H1 (cell line): ENCODE measurements at regions not wholly inside any gene's neighbourhood (a gene's known extent, or its start where the extent isn't known, plus 50 kb on each side); places are given as distances from the start of the nearest gene placed in this dataset.

ENCODE experiments used
- CTCF ChIP-seq, 3 experiments: IDR thresholded peaks; 1 replicate in 2 of 3; 2 replicates in 1 of 3; pipeline versions ENCODE4 v1.5.1 to v1.6.1; 2011; ENCODE audit warnings: low read length in 3 of 3, mild to moderate bottlenecking in 3 of 3, inconsistent platforms in 2 of 3, low read depth in 1 of 3, moderate library complexity in 1 of 3; ENCODE audit not compliant: insufficient read depth in 1 of 3; ENCODE audit errors: control extremely low read depth in 1 of 3
- EZH2 ChIP-seq: fragments of 200-600 bp; sonication (generic); IDR thresholded peaks from 2 replicates; pipeline ENCODE4 v1.7.1; 2012; ENCODE audit warnings: low read depth, mild to moderate bottlenecking, moderate library complexity, low read length, inconsistent platforms; ENCODE audit not compliant: severe bottlenecking
- HDAC2 ChIP-seq, 2 experiments: fragments of 300-600 bp in 1 of 2; sonication (generic) in 1 of 2; IDR thresholded peaks; 2 replicates each; pipeline ENCODE4 v1.6.1; 2011 to 2012; ENCODE audit warnings: low read depth in 2 of 2, low read length in 2 of 2, mild to moderate bottlenecking in 2 of 2, moderate library complexity in 2 of 2, borderline replicate concordance in 1 of 2, inconsistent platforms in 1 of 2
- JUN ChIP-seq: IDR thresholded peaks from 2 replicates; pipeline ENCODE4 v1.6.1; 2011; ENCODE audit warnings: low read depth, mild to moderate bottlenecking, improper control_type of control experiment, low read length
- POLR2A ChIP-seq, 2 experiments: IDR thresholded peaks; 1 replicate in 1 of 2; 2 replicates in 1 of 2; pipeline ENCODE4 v1.6.1; 2011; ENCODE audit warnings: low read depth in 2 of 2, low read length in 2 of 2, mild to moderate bottlenecking in 2 of 2; ENCODE audit errors: control extremely low read depth in 1 of 2
- SUZ12 ChIP-seq: fragments of 200-600 bp; sonication (generic); IDR thresholded peaks from 2 replicates; pipeline ENCODE4 v1.6.1; 2012; ENCODE audit warnings: mild to moderate bottlenecking, inconsistent platforms, low read length, moderate library complexity, mixed read lengths

DNA sequence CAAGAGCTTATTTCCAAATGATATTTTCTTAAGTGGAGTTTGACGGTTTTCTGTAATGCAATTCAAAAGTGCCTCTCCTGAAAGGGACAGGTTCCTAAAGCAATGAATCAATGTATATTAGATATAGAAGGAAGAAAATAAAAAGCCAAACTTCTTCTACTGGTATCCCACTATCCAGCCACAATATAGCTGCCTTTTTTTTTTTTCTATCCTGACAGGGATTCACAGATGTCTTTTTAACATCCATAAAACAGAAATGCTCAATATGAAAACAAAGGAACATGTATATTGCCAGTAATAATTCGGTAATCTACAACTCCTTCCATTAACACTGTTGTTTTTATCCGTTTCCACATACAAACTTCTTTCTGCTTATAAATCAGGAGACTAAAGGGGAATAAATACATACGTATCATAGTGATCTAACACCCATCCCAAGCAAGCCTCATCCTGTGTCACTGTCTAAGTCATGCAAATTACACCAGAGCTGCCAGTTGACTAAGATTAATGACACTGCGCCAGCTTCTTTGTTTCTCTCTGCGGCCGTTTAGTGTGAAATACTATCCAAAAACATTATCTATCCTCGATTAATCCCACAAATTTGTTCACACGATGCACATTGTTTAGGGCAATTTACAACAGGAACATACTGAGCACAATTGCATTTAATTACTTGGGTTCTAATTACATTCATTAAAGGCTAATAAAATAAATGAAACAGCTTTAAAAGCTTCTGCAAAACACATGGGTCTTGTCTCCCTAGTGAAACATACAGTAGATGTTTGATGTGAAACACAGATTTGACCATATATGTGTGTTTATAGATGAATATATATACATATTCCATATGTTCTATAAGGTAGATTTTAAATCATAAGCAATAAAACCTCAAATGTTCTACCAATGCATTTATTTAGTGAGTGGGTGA is 51.9 kb upstream of the CDIN1 start:
- no peak for TF ChIP-seq EZH2
- TF ChIP-seq CTCF (IDR thresholded peaks at IDR 0.05; ENCODE audit: control extremely low read depth in 1 of 3, insufficient read depth in 1 of 3, low read depth in 1 of 3, low read length in 3 of 3) = no peak
- no peak for TF ChIP-seq JUN
- TF ChIP-seq SUZ12 = no peak
- TF ChIP-seq HDAC2 (IDR thresholded peaks at IDR 0.05; ENCODE audit: borderline replicate concordance in 1 of 2, low read depth in 2 of 2, low read length in 2 of 2) = no peak
- no peak for TF ChIP-seq POLR2A (IDR thresholded peaks at IDR 0.05; ENCODE audit: control extremely low read depth in 1 of 2, low read depth in 2 of 2, low read length in 2 of 2)
